ENCODE measurements at regions not wholly inside any gene's neighbourhood (a gene's known extent, or its start where the extent isn't known, plus 50 kb on each side); places are given as distances from the start of the nearest gene placed in this dataset.

- TF ChIP-seq MAX (IDR thresholded peaks at IDR 0.05; ENCODE audit: insufficient read depth, insufficient read length) (no peak), CTCF (IDR thresholded peaks at IDR 0.05; ENCODE audit: extremely low read depth in 1 of 2, insufficient read depth in 1 of 2, low read depth in 1 of 2, low read length in 2 of 2) (no peak), POLR2AphosphoS5 (IDR thresholded peaks at IDR 0.05; ENCODE audit: insufficient read depth, low read depth, low read length) (no peak), POLR2A (IDR thresholded peaks at IDR 0.05; ENCODE audit: low read depth, low read length) (no peak), EZH2 (IDR thresholded peaks at IDR 0.05; ENCODE audit: borderline replicate concordance, low read depth, low read length, severe bottlenecking) (no peak), MYC (IDR thresholded peaks at IDR 0.05; ENCODE audit: low read depth, low read length) (no peak), FOS (IDR thresholded peaks at IDR 0.05; ENCODE audit: borderline replicate concordance, insufficient read depth, low read length) (no peak), JUN (IDR thresholded peaks at IDR 0.05; ENCODE audit: borderline replicate concordance, insufficient read depth, insufficient read length, low read depth) (no peak)
Measured at GRCh38 chr4:19562456-19562855, 689.2 kb upstream of the SLIT2 start.

Data from endothelial cell of umbilical vein (primary cell).